ENCODE measurements at regions not wholly inside any gene's neighbourhood (a gene's known extent, or its start where the extent isn't known, plus 50 kb on each side); places are given as distances from the start of the nearest gene placed in this dataset.
A peak's percentile ranks its signal among the peaks of the same experiment; 100 is the strongest.

DNA sequence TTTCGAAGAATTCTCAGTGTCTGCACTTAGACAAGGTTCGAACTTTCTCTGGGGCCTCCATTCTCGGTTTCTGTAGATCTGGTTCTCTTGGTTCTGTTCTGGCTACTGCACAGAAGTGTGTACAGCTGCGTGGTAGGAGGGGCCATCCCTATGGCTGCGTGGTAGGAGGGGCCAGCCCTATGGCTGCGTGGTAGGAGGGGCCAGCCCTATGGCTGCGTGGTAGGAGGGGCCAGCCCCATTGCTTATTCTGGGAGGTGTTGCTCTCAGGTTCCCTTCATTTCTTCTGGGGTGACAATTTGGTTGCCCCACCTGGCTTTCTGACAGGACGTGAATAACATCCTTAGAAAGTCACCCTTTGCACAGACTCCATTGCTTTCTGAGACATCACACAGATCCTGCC lies 65.2 kb upstream of the CHST15 start:
- TF ChIP-seq CTCF (IDR thresholded peaks at IDR 0.05) (no peak), POLR2A (IDR thresholded peaks at IDR 0.05) (no peak)
- Histone ChIP-seq H3K4me1 (peaks cover 16% of the 10 kb centered on the region), H3K4me3 (no peak overlapping the region), H3K9me3 (no peaks in the 10 kb centered on the region), H3K27ac (no peak overlapping the region), H3K27me3 (no peaks in the 10 kb centered on the region), H3K36me3 (no peaks in the 10 kb centered on the region)
- DNase-seq (ENCODE audit: extremely low spot score in 2 of 2), result no peak
- intact Hi-C loops (cut with DNase I), result loop anchor here (10.0 kb wide), 1 partner anchor 164 kb away; no protein-coding TSS in a partner anchor

DNA sequence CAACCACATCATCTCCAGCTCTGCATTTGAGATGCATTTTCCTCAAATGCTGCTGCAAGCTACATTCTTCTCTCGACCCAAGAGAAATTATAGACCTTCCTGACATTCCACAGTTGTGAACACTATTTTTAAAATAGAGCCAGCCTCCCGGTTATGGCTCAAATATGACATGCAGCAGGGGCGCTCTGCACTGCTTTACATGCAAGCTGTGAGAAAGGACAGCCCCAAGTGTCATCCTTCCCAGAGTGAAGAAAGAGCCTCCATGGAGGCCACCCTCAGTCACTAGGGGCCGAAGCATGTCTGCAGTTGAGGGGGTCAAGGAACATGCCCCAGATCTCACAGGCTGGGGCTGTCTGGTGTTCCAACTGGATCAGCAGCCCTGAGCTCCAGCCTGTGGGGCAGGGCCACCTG lies 63.9 kb upstream of the CHST15 start:
- H3K36me3 ChIP-seq, result no peaks in the 10 kb centered on the region
- no peak overlapping the region for H3K4me3 ChIP-seq
- no peak overlapping the region for H3K27ac ChIP-seq
- intact Hi-C loops (cut with DNase I), result loop anchor here (10.0 kb wide), 1 partner anchor 162 kb away; no protein-coding TSS in a partner anchor
- H3K9me3 ChIP-seq, result no peaks in the 10 kb centered on the region
- TF ChIP-seq POLR2A (IDR thresholded peaks at IDR 0.05) (no peak), CTCF (IDR thresholded peaks at IDR 0.05) (no peak), POLR2AphosphoS5 (IDR thresholded peaks at IDR 0.05; ENCODE audit: insufficient read depth in 1 of 2, low read depth in 1 of 2) (no peak)
- H3K4me1 ChIP-seq, result peaks cover 29% of the 10 kb centered on the region
- H3K27me3 ChIP-seq, result no peaks in the 10 kb centered on the region
- no peak for DNase-seq (ENCODE audit: extremely low spot score in 2 of 2)

DNA sequence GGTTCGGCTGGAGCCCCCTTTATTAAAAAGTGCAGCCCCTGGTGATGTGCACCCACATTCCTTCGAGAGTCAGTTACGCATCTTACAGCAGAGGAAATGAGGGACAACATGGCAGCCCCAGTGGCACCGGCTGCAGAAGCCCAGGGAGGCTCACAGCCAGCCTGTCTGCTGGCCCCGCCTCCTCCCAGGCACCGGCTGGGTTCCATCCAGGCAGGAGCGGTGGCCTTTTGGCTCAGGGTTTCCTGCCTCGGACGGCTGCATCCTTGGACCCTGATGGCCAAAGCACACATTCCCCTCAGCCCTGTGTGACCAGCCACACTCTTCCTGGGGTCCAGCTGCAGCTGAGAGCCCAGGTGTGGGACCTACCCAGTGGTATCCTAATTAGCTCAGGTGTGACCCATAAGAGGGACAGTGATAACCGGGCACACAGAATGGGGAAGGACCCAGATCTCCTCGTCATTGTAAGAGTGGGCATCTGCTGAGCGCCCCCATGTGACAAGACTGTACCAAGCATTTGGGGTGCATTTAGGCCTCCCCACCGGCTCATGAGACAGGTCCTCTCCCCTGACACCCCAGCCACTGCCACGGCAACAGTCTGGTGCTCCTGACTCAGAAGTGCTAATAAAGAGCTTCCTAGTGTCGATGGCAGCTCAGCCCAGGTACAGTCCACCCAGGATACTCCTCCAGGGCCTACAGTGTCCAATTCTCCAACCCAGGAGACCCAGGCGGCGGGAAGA lies 63.3 kb upstream of the CHST15 start:
- Histone ChIP-seq H3K36me3 (no peaks in the 10 kb centered on the region), H3K9me3 (no peaks in the 10 kb centered on the region), H3K27ac (no peak overlapping the region), H3K27me3 (no peaks in the 10 kb centered on the region), H3K4me3 (no peak overlapping the region), H3K4me1 (peaks cover 35% of the 10 kb centered on the region)
- no peak for TF ChIP-seq POLR2AphosphoS5 (IDR thresholded peaks at IDR 0.05; ENCODE audit: insufficient read depth in 1 of 2, low read depth in 1 of 2)
- no peak for TF ChIP-seq CTCF (IDR thresholded peaks at IDR 0.05)
- TF ChIP-seq POLR2A (IDR thresholded peaks at IDR 0.05), result no peak
- intact Hi-C loops (cut with DNase I), result loop anchor here (10.0 kb wide), 1 partner anchor 162 kb away; no protein-coding TSS in a partner anchor
- no peak for DNase-seq (ENCODE audit: extremely low spot score in 2 of 2)

DNA sequence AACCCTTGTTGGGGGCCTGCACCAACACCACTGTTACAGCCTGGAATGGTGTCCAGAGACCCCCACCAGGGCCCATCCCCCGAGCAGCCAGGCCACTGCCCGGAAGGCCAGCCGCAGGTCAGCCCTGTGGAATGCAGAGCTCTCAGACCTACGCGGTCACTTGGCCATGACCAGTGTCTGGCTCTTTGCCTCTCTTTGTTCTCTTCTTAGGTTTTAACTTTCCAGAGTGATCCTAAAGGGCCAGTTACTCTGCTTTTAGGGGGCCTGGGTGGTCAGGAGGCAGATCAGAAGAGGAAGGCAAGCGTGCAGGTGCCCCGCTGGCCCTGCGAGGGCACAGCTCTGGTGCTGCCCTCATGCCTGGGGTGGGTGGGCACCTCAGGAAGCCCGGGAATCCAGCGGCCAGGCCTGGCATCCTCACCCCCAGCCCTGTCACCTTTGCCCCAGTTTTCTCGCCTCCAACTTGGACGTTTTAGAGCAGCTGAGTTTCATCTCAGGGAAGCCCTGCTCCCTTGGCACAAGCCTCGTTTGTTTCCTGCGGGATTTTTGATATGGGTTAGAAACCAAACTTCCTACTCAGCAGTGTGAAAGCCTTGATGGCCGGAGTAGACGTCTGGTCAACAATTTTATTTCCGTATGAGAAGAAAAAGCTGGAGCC lies 62.5 kb upstream of the CHST15 start:
- intact Hi-C loops (cut with DNase I), result loop anchor here (10.0 kb wide), 1 partner anchor 161 kb away; no protein-coding TSS in a partner anchor
- no peak for DNase-seq (ENCODE audit: extremely low spot score in 2 of 2)
- H3K4me1 ChIP-seq, result peaks cover 35% of the 10 kb centered on the region

More for the DNA sequence above, 62.5 kb upstream of the CHST15 start:
- no peak overlapping the region for H3K4me3 ChIP-seq
- H3K27me3 ChIP-seq, result no peaks in the 10 kb centered on the region
- H3K9me3 ChIP-seq, result no peaks in the 10 kb centered on the region
- H3K36me3 ChIP-seq, result no peaks in the 10 kb centered on the region
- TF ChIP-seq POLR2AphosphoS5 (IDR thresholded peaks at IDR 0.05; ENCODE audit: insufficient read depth in 1 of 2, low read depth in 1 of 2), result peak in 1 of 2 donors; percentile 6
- TF ChIP-seq CTCF (IDR thresholded peaks at IDR 0.05), result no peak
- H3K27ac ChIP-seq, result no peak overlapping the region
